GM23338 (cell line): ENCODE measurements at regions not wholly inside any gene's neighbourhood (a gene's known extent, or its start where the extent isn't known, plus 50 kb on each side); places are given as distances from the start of the nearest gene placed in this dataset.

Experiments
- ATAC-seq: fragments of 200-7000 bp; cut with Tn5 transposase; 3 replicates; pipeline ENCODE4 v1.9.1; 2020
- DNase-seq: peaks from one replicate; pipeline ENCODE4 v3.0.0-alpha.2; 2015; ENCODE audit warnings: low spot score
- H2AFZ ChIP-seq: fragments of 200-600 bp; sonication (generic); 2 replicates; pipeline ENCODE4 v1.8.0; 2016; ENCODE audit warnings: antibody characterized with exemption, mild to moderate bottlenecking, moderate library complexity
- H3F3A ChIP-seq: fragments of 200-600 bp; sonication (generic); replicated peaks from 2 replicates; pipeline ENCODE4 v1.8.0; 2017; ENCODE audit warnings: antibody characterized with exemption, mixed run types, low read depth
- H3K27ac ChIP-seq: fragments of 200-600 bp; sonication (generic); 2 replicates; pipeline ENCODE4 v1.6.1; 2016; ENCODE audit warnings: low read depth
- H3K27me3 ChIP-seq: fragments of 200-600 bp; sonication (generic); 2 replicates; pipeline ENCODE4 v1.8.0; 2016; ENCODE audit warnings: mild to moderate bottlenecking, mixed run types, moderate library complexity; ENCODE audit not compliant: insufficient read depth
- H3K36me3 ChIP-seq: fragments of 200-600 bp; sonication (generic); 2 replicates; pipeline ENCODE4 v1.8.0; 2016; ENCODE audit warnings: mild to moderate bottlenecking; ENCODE audit not compliant: insufficient read depth
- H3K4me1 ChIP-seq: fragments of 200-600 bp; sonication (generic); 2 replicates; pipeline ENCODE4 v1.8.0; 2016; ENCODE audit warnings: mild to moderate bottlenecking, moderate library complexity; ENCODE audit not compliant: insufficient read depth
- H3K4me2 ChIP-seq: fragments of 200-600 bp; sonication (generic); 2 replicates; pipeline ENCODE4 v1.7.1; 2017; ENCODE audit warnings: mixed run types
- H3K4me3 ChIP-seq: fragments of 200-600 bp; sonication (generic); 2 replicates; pipeline ENCODE4 v1.6.1; 2016; ENCODE audit warnings: mixed run types
- H3K79me2 ChIP-seq: fragments of 200-600 bp; sonication (generic); replicated peaks from 2 replicates; pipeline ENCODE4 v1.8.0; 2017; ENCODE audit warnings: mild to moderate bottlenecking; ENCODE audit not compliant: insufficient read depth
- H3K9me2 ChIP-seq: fragments of 200-600 bp; sonication (generic); 2 replicates; pipeline ENCODE4 v1.8.0; 2017; ENCODE audit not compliant: insufficient read depth
- H4K20me1 ChIP-seq: fragments of 200-600 bp; sonication (generic); replicated peaks from 2 replicates; pipeline ENCODE4 v1.8.0; 2017; ENCODE audit warnings: mild to moderate bottlenecking; ENCODE audit not compliant: insufficient read depth
- H3K27ac Mint-ChIP-seq: 2 replicates; pipeline ENCODE4 v1.8.0; 2020; ENCODE audit warnings: inconsistent platforms, mild to moderate bottlenecking, moderate library complexity, mixed read lengths
- H3K27me3 Mint-ChIP-seq: 3 replicates; pipeline ENCODE4 v1.8.0; 2022; ENCODE audit warnings: low read depth, mild to moderate bottlenecking, moderate library complexity, mixed read lengths, inconsistent platforms; ENCODE audit not compliant: insufficient read depth, poor library complexity
- H3K36me3 Mint-ChIP-seq: 3 replicates; pipeline ENCODE4 v1.8.0; 2021; ENCODE audit warnings: low read depth, mild to moderate bottlenecking, inconsistent platforms, moderate library complexity, mixed read lengths
- H3K4me1 Mint-ChIP-seq: 3 replicates; pipeline ENCODE4 v1.8.0; 2020; ENCODE audit warnings: mild to moderate bottlenecking, inconsistent platforms, mixed read lengths
- H3K4me3 Mint-ChIP-seq: 3 replicates; pipeline ENCODE4 v1.8.0; 2021; ENCODE audit warnings: moderate library complexity, mild to moderate bottlenecking, inconsistent platforms, mixed read lengths
- H3K9me3 Mint-ChIP-seq: 3 replicates; pipeline ENCODE4 v1.8.0; 2020; ENCODE audit warnings: moderate library complexity, mild to moderate bottlenecking, inconsistent platforms, mixed read lengths
- CREB1 ChIP-seq: fragments of 250-450 bp; sonication (Bioruptor Pico); IDR thresholded peaks from 2 replicates; pipeline ENCODE4 v1.5.0; 2020; ENCODE audit warnings: low read depth, mild to moderate bottlenecking, moderate library complexity
- CTCF ChIP-seq, 2 experiments: fragments of 200-600 bp in 1 of 2; sonication (generic) in 1 of 2; conservative IDR thresholded peaks; 2 replicates each; pipeline versions ENCODE4 v1.5.1 to v1.6.1; 2016 to 2017; ENCODE audit warnings: antibody characterized with exemption in 2 of 2, low read depth in 2 of 2, mild to moderate bottlenecking in 2 of 2, moderate library complexity in 1 of 2
- ETS1 ChIP-seq: IDR thresholded peaks from 2 replicates; pipeline ENCODE4 v1.6.1; 2016; ENCODE audit warnings: antibody characterized with exemption
- EZH2 ChIP-seq: fragments of 200-600 bp; sonication (generic); IDR thresholded peaks from one replicate; pipeline ENCODE4 v1.8.0; 2017; ENCODE audit warnings: antibody characterized with exemption, mild to moderate bottlenecking, low read depth; ENCODE audit not compliant: unreplicated experiment
- EZH2phosphoT487 ChIP-seq: fragments of 200-600 bp; sonication (generic); IDR thresholded peaks from one replicate; pipeline ENCODE4 v1.8.1; 2018; ENCODE audit warnings: antibody characterized with exemption; ENCODE audit not compliant: unreplicated experiment
- JUNB ChIP-seq: IDR thresholded peaks from one replicate; pipeline ENCODE4 v1.6.1; 2016; ENCODE audit warnings: antibody characterized with exemption; ENCODE audit not compliant: unreplicated experiment
- NANOG ChIP-seq: IDR thresholded peaks from 2 replicates; pipeline ENCODE4 v1.6.1; 2016; ENCODE audit warnings: antibody characterized with exemption, borderline replicate concordance
- POLR2AphosphoS5 ChIP-seq: IDR thresholded peaks from 2 replicates; pipeline ENCODE4 v1.6.1; 2016; ENCODE audit warnings: antibody characterized with exemption, low read depth
- REST ChIP-seq: IDR thresholded peaks from one replicate; pipeline ENCODE4 v1.6.1; 2018; ENCODE audit warnings: antibody characterized with exemption; ENCODE audit not compliant: unreplicated experiment
- STAT1 ChIP-seq: IDR thresholded peaks from one replicate; pipeline ENCODE4 v1.6.1; 2016; ENCODE audit warnings: antibody characterized with exemption; ENCODE audit not compliant: unreplicated experiment
- ZNF114 ChIP-seq: fragments of 250-450 bp; sonication (Bioruptor Pico); IDR thresholded peaks from 2 replicates; pipeline ENCODE4 v1.5.0; 2020; ENCODE audit warnings: mild to moderate bottlenecking, moderate library complexity
- ZNF331 ChIP-seq: fragments of 250-450 bp; sonication (Bioruptor Pico); IDR thresholded peaks from 2 replicates; pipeline ENCODE4 v1.5.0; 2020; ENCODE audit warnings: low read depth, mild to moderate bottlenecking, moderate library complexity
- ZNF462 ChIP-seq: fragments of 250-450 bp; sonication (Bioruptor Pico); IDR thresholded peaks from 2 replicates; pipeline ENCODE4 v1.5.0; 2020; ENCODE audit warnings: mild to moderate bottlenecking, moderate library complexity

- Histone ChIP-seq H3K4me3 (no peak overlapping the region), H3F3A (no peaks in the 10 kb centered on the region), H4K20me1 (no peaks in the 10 kb centered on the region), H3K4me2 (no peak overlapping the region), H3K36me3 (no peaks in the 10 kb centered on the region), H3K9me2 (peaks cover 3% of the 10 kb centered on the region; the same call in 1 of the 2 replicates), H3K4me1 (peaks cover 15% of the 10 kb centered on the region), H3K27me3 (no peaks in the 10 kb centered on the region), H3K27ac (no peak overlapping the region), H2AFZ (no peak overlapping the region), H3K79me2 (no peaks in the 10 kb centered on the region)
- H3K4me3 Mint-ChIP-seq, result no peak overlapping the region
- no peak for ATAC-seq
- TF ChIP-seq CTCF (conservative IDR thresholded peaks at IDR 0.05; ENCODE audit: low read depth in 2 of 2) (no peak), EZH2 (no peak), NANOG (no peak), EZH2phosphoT487 (no peak), JUNB (no peak), ETS1 (no peak), ZNF114 (CRISPR knock-in tag) (no peak), CREB1 (CRISPR knock-in tag) (no peak), STAT1 (no peak), ZNF331 (no peak), ZNF462 (CRISPR knock-in tag) (no peak), REST (no peak), POLR2AphosphoS5 (no peak)
- no peaks in the 10 kb centered on the region for H3K36me3 Mint-ChIP-seq
- no peak for DNase-seq
- H3K27me3 Mint-ChIP-seq, result peaks cover 2% of the 10 kb centered on the region
- H3K9me3 Mint-ChIP-seq, result no peaks in the 10 kb centered on the region
- peaks cover 15% of the 10 kb centered on the region for H3K4me1 Mint-ChIP-seq
- H3K27ac Mint-ChIP-seq, result no peak overlapping the region
Observed at GRCh38 chr3:151557068-151557840, 96.4 kb upstream of the IGSF10 start.
